ENCODE measurements at regions not wholly inside any gene's neighbourhood (a gene's known extent, or its start where the extent isn't known, plus 50 kb on each side); places are given as distances from the start of the nearest gene placed in this dataset.

DNA sequence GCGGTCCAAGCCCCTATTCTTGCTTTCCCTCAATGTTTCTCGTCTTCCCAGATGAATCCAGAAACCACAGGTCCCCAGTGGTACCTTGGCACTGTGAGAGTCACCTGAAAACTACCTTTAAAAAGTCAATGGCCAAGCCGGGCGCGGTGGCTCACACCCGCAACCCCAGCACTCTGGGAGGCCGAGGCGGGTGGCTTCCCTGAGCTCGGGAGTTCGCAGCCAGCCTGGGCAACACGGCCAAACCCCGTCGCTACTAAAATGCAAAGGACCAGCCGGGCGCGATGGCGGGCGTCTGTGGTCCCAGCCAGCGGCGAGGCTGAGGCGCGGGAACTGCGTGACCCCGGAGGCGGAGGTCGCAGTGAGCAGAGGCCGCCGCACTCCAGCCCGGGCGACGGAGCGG is 285.9 kb downstream of the CHL1 start:
- TF ChIP-seq, protein P1, sequence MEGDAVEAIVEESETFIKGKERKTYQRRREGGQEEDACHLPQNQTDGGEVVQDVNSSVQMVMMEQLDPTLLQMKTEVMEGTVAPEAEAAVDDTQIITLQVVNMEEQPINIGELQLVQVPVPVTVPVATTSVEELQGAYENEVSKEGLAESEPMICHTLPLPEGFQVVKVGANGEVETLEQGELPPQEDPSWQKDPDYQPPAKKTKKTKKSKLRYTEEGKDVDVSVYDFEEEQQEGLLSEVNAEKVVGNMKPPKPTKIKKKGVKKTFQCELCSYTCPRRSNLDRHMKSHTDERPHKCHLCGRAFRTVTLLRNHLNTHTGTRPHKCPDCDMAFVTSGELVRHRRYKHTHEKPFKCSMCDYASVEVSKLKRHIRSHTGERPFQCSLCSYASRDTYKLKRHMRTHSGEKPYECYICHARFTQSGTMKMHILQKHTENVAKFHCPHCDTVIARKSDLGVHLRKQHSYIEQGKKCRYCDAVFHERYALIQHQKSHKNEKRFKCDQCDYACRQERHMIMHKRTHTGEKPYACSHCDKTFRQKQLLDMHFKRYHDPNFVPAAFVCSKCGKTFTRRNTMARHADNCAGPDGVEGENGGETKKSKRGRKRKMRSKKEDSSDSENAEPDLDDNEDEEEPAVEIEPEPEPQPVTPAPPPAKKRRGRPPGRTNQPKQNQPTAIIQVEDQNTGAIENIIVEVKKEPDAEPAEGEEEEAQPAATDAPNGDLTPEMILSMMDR (conservative IDR thresholded peaks at IDR 0.05; ENCODE audit: low read depth, low read length), result no peak
- TF ChIP-seq EZH2 (IDR thresholded peaks at IDR 0.05; ENCODE audit: borderline replicate concordance, low read depth, low read length, poor library complexity, severe bottlenecking), result no peak
